Spleen (tissue), 7 donors: ENCODE measurements at regions not wholly inside any gene's neighbourhood (a gene's known extent, or its start where the extent isn't known, plus 50 kb on each side); places are given as distances from the start of the nearest gene placed in this dataset.

ENCODE experiments used
- CTCF ChIP-seq, 11 experiments: fragments of 200-600 bp in 7 of 11; fragments of 450-650 bp in 4 of 11; sonication (generic) in 4 of 11; IDR thresholded peaks in 8 of 11; conservative IDR thresholded peaks in 3 of 11; 1 replicate in 7 of 11; 2 replicates in 4 of 11; pipeline versions ENCODE4 v1.4.0 to v1.8.0; 2016 to 2021; ENCODE audit warnings: antibody characterized with exemption in 11 of 11, inconsistent platforms in 4 of 11, mild to moderate bottlenecking in 1 of 11
- POLR2A ChIP-seq, 3 donors: fragments of 450-650 bp; IDR thresholded peaks; one replicate each; pipeline ENCODE4 v1.5.1; 2017; ENCODE audit warnings: antibody characterized with exemption in 3 of 3, mild to moderate bottlenecking in 1 of 3
- donor health status: DM: no; HTN: no; CAD: no; lungs with moderate emphysema.
- donor health status: DM: no; HTN: no; CAD: no.
- donor health status: DM: no; HTN: no; CAD: no.

DNA sequence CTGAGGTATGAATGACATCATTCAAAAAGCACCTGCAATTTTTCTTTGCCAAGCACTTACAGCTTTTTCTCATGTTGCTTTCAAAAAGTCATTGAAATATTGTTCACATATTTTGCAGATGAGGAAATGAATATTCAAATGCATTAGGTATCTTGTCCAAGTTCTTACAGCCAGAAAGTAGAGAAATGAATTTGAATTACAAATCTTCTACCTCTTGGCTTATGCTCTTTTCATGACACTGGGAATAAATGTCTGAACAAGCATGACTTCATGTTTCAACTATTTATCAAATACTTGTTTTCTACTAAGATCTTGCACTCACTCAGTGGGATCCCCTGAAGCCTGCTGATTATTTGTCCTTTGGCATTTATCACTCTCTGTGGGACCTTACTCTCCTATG, 267.2 kb upstream of the BTG1 start:
- TF ChIP-seq CTCF (IDR thresholded peaks at IDR 0.05 in 8 of 11, conservative IDR thresholded peaks at IDR 0.05 in 3 of 11) (no peak), POLR2A (IDR thresholded peaks at IDR 0.05) (no peak)
